Activated CD4-positive, alpha-beta T cell treated with anti-CD3 and anti-CD28 coated beads, Interleukin-2, Interleukin-4, amounts not matched to agents 100 ng/mL and 50 ng/mL, durations not matched to agents 16 hours and 8 hours (primary cell): ENCODE measurements at regions not wholly inside any gene's neighbourhood (a gene's known extent, or its start where the extent isn't known, plus 50 kb on each side); places are given as distances from the start of the nearest gene placed in this dataset.

Source experiments
- DNase-seq: peaks from one replicate; pipeline ENCODE4 v3.0.0-alpha.2; 2020; ENCODE audit warnings: low spot score

GRCh38 chr16:86806181-86806837 lies 228.0 kb downstream of the FOXL1 start:
- no peak for DNase-seq

GRCh38 chr16:86806838-86807351 lies 228.5 kb downstream of the FOXL1 start:
- no peak for DNase-seq

- no peak for DNase-seq
Measured at GRCh38 chr16:86808863-86809444, 230.6 kb downstream of the FOXL1 start.

GRCh38 chr16:86809458-86809955 lies 231.2 kb downstream of the FOXL1 start:
- no peak for DNase-seq

GRCh38 chr16:86810062-86810461 lies 231.7 kb downstream of the FOXL1 start:
- no peak for DNase-seq

GRCh38 chr16:86812363-86812970 lies 234.1 kb downstream of the FOXL1 start:
- DNase-seq = no peak

GRCh38 chr16:86814256-86814655 lies 235.9 kb downstream of the FOXL1 start:
- no peak for DNase-seq

- DNase-seq = no peak
Measured at GRCh38 chr16:86816930-86817625, 238.7 kb downstream of the FOXL1 start.

GRCh38 chr16:86818671-86819532 lies 240.6 kb downstream of the FOXL1 start:
- DNase-seq = no peak

- no peak for DNase-seq
Measured at GRCh38 chr16:86819533-86819892, 241.2 kb downstream of the FOXL1 start.

GRCh38 chr16:86821895-86822294 lies 243.5 kb downstream of the FOXL1 start:
- DNase-seq = no peak

- no peak for DNase-seq
Measured at GRCh38 chr16:86823125-86823524, 244.8 kb downstream of the FOXL1 start.

- DNase-seq = no peak
Measured at GRCh38 chr16:86823888-86824671, 245.7 kb downstream of the FOXL1 start.

- DNase-seq = no peak
Measured at GRCh38 chr16:86824751-86825296, 246.5 kb downstream of the FOXL1 start.

GRCh38 chr16:86825631-86826030 lies 247.3 kb downstream of the FOXL1 start:
- DNase-seq = no peak

- no peak for DNase-seq
Measured at GRCh38 chr16:86826941-86827340, 248.6 kb downstream of the FOXL1 start.

GRCh38 chr16:86827521-86827920 lies 249.2 kb downstream of the FOXL1 start:
- no peak for DNase-seq

GRCh38 chr16:86828202-86828601 lies 249.9 kb downstream of the FOXL1 start:
- no peak for DNase-seq

GRCh38 chr16:86828653-86829052 lies 250.3 kb downstream of the FOXL1 start:
- no peak for DNase-seq

- no peak for DNase-seq
Measured at GRCh38 chr16:86831366-86831765, 253.0 kb downstream of the FOXL1 start.

- no peak for DNase-seq
Measured at GRCh38 chr16:86833136-86833535, 254.8 kb downstream of the FOXL1 start.
